GM23248 (cell line): ENCODE measurements at regions not wholly inside any gene's neighbourhood (a gene's known extent, or its start where the extent isn't known, plus 50 kb on each side); places are given as distances from the start of the nearest gene placed in this dataset.

Experiments
- DNase-seq: peaks from one replicate; pipeline ENCODE4 v3.0.0-alpha.2; 2015
- H2AFZ ChIP-seq: fragments of 200-600 bp; sonication (generic); 2 replicates; pipeline ENCODE4 v1.6.1; 2016; ENCODE audit warnings: antibody characterized with exemption
- H3F3A ChIP-seq: fragments of 200-600 bp; sonication (generic); 2 replicates; pipeline ENCODE4 v1.6.1; 2016; ENCODE audit warnings: mild to moderate bottlenecking, antibody characterized with exemption, mixed run types; ENCODE audit not compliant: insufficient read depth
- H3K27ac ChIP-seq: fragments of 200-600 bp; sonication (generic); 2 replicates; pipeline ENCODE4 v1.5.1; 2016; ENCODE audit warnings: mild to moderate bottlenecking
- H3K27me3 ChIP-seq: fragments of 200-600 bp; sonication (generic); replicated peaks from 2 replicates; pipeline ENCODE4 v1.6.1; 2016; ENCODE audit warnings: mild to moderate bottlenecking; ENCODE audit not compliant: insufficient read depth
- H3K36me3 ChIP-seq: fragments of 200-600 bp; sonication (generic); 2 replicates; pipeline ENCODE4 v1.6.1; 2016; ENCODE audit warnings: low read depth, mild to moderate bottlenecking
- H3K4me1 ChIP-seq: fragments of 200-600 bp; sonication (generic); 2 replicates; pipeline ENCODE4 v1.6.1; 2016; ENCODE audit warnings: mild to moderate bottlenecking; ENCODE audit not compliant: insufficient read depth
- H3K4me2 ChIP-seq: fragments of 200-600 bp; sonication (generic); one replicate; pipeline ENCODE4 v1.6.1; 2016; ENCODE audit warnings: mild to moderate bottlenecking; ENCODE audit not compliant: unreplicated experiment
- H3K4me3 ChIP-seq: fragments of 200-600 bp; sonication (generic); 2 replicates; pipeline ENCODE4 v1.5.1; 2016; ENCODE audit warnings: mild to moderate bottlenecking
- H3K79me2 ChIP-seq: fragments of 200-600 bp; sonication (generic); 2 replicates; pipeline ENCODE4 v1.6.1; 2016; ENCODE audit warnings: mild to moderate bottlenecking; ENCODE audit not compliant: insufficient read depth
- H3K9ac ChIP-seq: fragments of 200-600 bp; sonication (generic); 2 replicates; pipeline ENCODE4 v1.6.1; 2016; ENCODE audit warnings: mild to moderate bottlenecking
- H3K9me2 ChIP-seq: fragments of 200-600 bp; sonication (generic); 2 replicates; pipeline ENCODE4 v1.6.1; 2016; ENCODE audit warnings: mixed run types, mild to moderate bottlenecking, moderate library complexity; ENCODE audit not compliant: insufficient read depth
- H3K9me3 ChIP-seq: fragments of 200-600 bp; sonication (generic); one replicate; pipeline ENCODE4 v1.6.1; 2017; ENCODE audit warnings: low read depth
- H4K20me1 ChIP-seq: fragments of 200-600 bp; sonication (generic); 2 replicates; pipeline ENCODE4 v1.6.0; 2016; ENCODE audit not compliant: insufficient read depth
- EZH2 ChIP-seq: fragments of 200-600 bp; sonication (generic); IDR thresholded peaks from 2 replicates; pipeline ENCODE4 v1.6.1; 2018; ENCODE audit warnings: antibody characterized with exemption, mild to moderate bottlenecking; ENCODE audit not compliant: insufficient read depth, poor library complexity, severe bottlenecking
- EZH2phosphoT487 ChIP-seq: fragments of 200-600 bp; sonication (generic); IDR thresholded peaks from 2 replicates; pipeline ENCODE4 v1.6.1; 2018; ENCODE audit warnings: antibody characterized with exemption, moderate library complexity, mild to moderate bottlenecking, low read depth; ENCODE audit not compliant: insufficient read depth
- WGBS, 2 experiments: methylation state at CpG; one replicate each; pipeline ENCODE4 v1.1.6; 2015 to 2017; ENCODE audit warnings: low lambda C conversion rate in 2 of 2, low coverage in 1 of 2; ENCODE audit errors: missing lambda C conversion rate in 2 of 2; 5-methylcytosine and 5-hydroxymethylcytosine counted together
- in situ Hi-C: fragments of 300-500 bp; cut with MboI; formaldehyde crosslinking; loops from 2 replicates; pipeline ENCODE4 v1.15.0; 2020

- in situ Hi-C loops = no loop called here
- DNase-seq = no peak
Observed at GRCh38 chrX:69073241-69073640, 92.0 kb downstream of the PJA1 start.

DNA sequence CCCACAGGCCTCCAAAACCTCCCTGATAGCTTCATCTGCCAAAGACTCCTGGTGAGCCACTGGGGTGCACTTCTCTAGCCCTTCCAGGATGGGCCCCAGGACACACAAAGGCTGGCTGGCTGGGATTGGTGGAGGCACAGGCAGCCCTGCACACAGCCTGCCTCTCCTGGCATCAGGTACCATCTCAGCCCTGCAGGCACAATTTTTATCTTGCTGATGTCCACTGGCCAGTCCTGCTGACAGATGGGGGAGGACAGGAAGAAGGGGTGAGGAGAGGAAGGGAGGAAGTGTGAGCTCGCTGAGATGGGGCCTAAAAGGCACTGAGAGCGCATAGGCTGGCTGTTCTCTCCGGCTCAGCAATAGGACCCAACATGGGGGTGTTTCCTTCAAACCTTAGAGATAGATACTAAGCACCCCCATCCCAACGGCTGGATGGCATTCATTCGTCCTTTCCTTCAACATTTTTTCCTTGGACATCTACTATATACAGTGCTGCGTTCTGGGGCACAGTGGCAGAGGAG lies 92.7 kb downstream of the PJA1 start:
- WGBS, 2 experiments = 73 to 77% methylated on average over 6 of the region's 6 CpGs
- in situ Hi-C loops = no loop called here
- no peak for DNase-seq
- H2AFZ ChIP-seq = no peak overlapping the region
- no peaks in the 10 kb centered on the region for H3K27me3 ChIP-seq
- H3K27ac ChIP-seq = no peak overlapping the region
- no peak overlapping the region for H3K4me3 ChIP-seq
- H3K36me3 ChIP-seq = no peaks in the 10 kb centered on the region
- no peaks in the 10 kb centered on the region for H3K9me2 ChIP-seq
- H3K79me2 ChIP-seq = no peaks in the 10 kb centered on the region
- H3K9ac ChIP-seq = no peak overlapping the region
- H3K4me2 ChIP-seq = no peak overlapping the region
- no peak for TF ChIP-seq EZH2
- no peak for TF ChIP-seq EZH2phosphoT487
- H4K20me1 ChIP-seq = no peaks in the 10 kb centered on the region
- H3F3A ChIP-seq = no peaks in the 10 kb centered on the region
- no peaks in the 10 kb centered on the region for H3K9me3 ChIP-seq
- H3K4me1 ChIP-seq = no peaks in the 10 kb centered on the region

More at GRCh38 chrX:69073241-69073640, 92.0 kb downstream of the PJA1 start:
- H3K79me2 ChIP-seq = no peaks in the 10 kb centered on the region
- no peak overlapping the region for H2AFZ ChIP-seq
- H3K4me1 ChIP-seq = no peaks in the 10 kb centered on the region
- no peak overlapping the region for H3K4me3 ChIP-seq
- H3K9me2 ChIP-seq = no peaks in the 10 kb centered on the region
- no peak overlapping the region for H3K27ac ChIP-seq
- TF ChIP-seq EZH2phosphoT487 = no peak
- TF ChIP-seq EZH2 = no peak
- no peaks in the 10 kb centered on the region for H3K36me3 ChIP-seq
- 45 to 64% methylated on average over 4 of the region's 4 CpGs for WGBS, 2 experiments
- H3F3A ChIP-seq = no peaks in the 10 kb centered on the region
- H3K9ac ChIP-seq = no peak overlapping the region
- H3K27me3 ChIP-seq = no peaks in the 10 kb centered on the region
- no peaks in the 10 kb centered on the region for H3K9me3 ChIP-seq
- no peaks in the 10 kb centered on the region for H4K20me1 ChIP-seq
- H3K4me2 ChIP-seq = no peak overlapping the region

DNA sequence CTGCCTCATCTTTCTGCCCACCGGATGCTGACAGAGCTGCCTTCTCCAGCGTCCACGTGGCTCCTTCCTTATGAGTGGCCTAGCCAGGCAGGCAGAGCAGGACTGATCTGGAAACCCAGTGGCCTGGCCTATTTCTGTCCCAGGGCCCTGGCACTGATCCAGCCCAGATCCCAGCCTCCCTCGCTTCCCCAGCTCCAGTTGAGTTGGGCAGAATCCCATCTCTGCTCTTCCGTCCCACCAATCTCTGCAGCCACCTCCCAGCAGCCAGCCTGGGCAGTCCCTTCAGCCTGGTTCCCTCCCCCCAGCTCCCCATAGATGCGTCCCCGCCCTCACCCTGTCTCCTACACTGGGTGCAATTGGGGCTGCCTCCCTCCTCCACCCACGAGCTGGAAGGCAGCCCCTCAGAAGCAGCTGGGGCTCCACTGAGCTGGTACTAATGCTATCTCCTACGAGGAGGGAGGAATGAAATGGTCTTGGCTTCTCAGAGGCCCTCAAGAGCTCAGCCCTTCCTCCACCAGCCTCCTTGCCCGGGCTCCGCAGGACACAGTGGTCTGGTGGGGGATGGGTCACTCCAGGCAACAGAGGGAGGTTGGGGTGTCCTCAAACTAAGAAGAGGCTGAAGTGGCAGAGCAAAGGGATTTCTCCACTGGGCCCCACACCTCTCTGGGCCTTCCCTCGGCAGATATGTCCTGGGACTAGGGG lies 94.2 kb downstream of the PJA1 start:
- Histone ChIP-seq H3K4me3 (no peak overlapping the region), H3K4me1 (no peaks in the 10 kb centered on the region), H3K9me2 (no peaks in the 10 kb centered on the region), H3K9me3 (no peaks in the 10 kb centered on the region), H3F3A (no peaks in the 10 kb centered on the region), H4K20me1 (no peaks in the 10 kb centered on the region), H3K27ac (no peak overlapping the region), H3K79me2 (no peaks in the 10 kb centered on the region), H2AFZ (no peak overlapping the region), H3K9ac (no peak overlapping the region), H3K36me3 (no peaks in the 10 kb centered on the region), H3K27me3 (no peaks in the 10 kb centered on the region), H3K4me2 (no peak overlapping the region)
- no peak for TF ChIP-seq EZH2
- no peak for TF ChIP-seq EZH2phosphoT487
- peak; percentile 25 for DNase-seq
- in situ Hi-C loops = no loop called here
- 38 to 46% methylated on average over 6 to 8 of the region's 12 CpGs for WGBS, 2 experiments

- no peaks in the 10 kb centered on the region for H3K36me3 ChIP-seq
- H3K9ac ChIP-seq = no peak overlapping the region
- H4K20me1 ChIP-seq = no peaks in the 10 kb centered on the region
- no peak overlapping the region for H2AFZ ChIP-seq
- H3K27me3 ChIP-seq = no peaks in the 10 kb centered on the region
- no peak overlapping the region for H3K27ac ChIP-seq
- H3K4me3 ChIP-seq = no peak overlapping the region
- no peak for TF ChIP-seq EZH2
- no peak for TF ChIP-seq EZH2phosphoT487
- no peaks in the 10 kb centered on the region for H3K9me2 ChIP-seq
- no peaks in the 10 kb centered on the region for H3F3A ChIP-seq
- H3K4me2 ChIP-seq = no peak overlapping the region
- no peaks in the 10 kb centered on the region for H3K4me1 ChIP-seq
- H3K79me2 ChIP-seq = no peaks in the 10 kb centered on the region
- in situ Hi-C loops = no loop called here
- no peaks in the 10 kb centered on the region for H3K9me3 ChIP-seq
- WGBS, 2 experiments = 93 to 94% methylated on average over 3 of the region's 3 CpGs
- no peak for DNase-seq
Observed at GRCh38 chrX:69069876-69070275, 95.4 kb downstream of the PJA1 start.

- Histone ChIP-seq H3K27me3 (no peaks in the 10 kb centered on the region), H3K9ac (no peak overlapping the region), H3K4me3 (no peak overlapping the region), H3K9me3 (no peaks in the 10 kb centered on the region), H3K4me2 (no peak overlapping the region), H3K36me3 (no peaks in the 10 kb centered on the region), H3F3A (no peaks in the 10 kb centered on the region), H3K79me2 (no peaks in the 10 kb centered on the region), H3K27ac (no peak overlapping the region), H4K20me1 (no peaks in the 10 kb centered on the region), H2AFZ (no peak overlapping the region), H3K9me2 (no peaks in the 10 kb centered on the region), H3K4me1 (no peaks in the 10 kb centered on the region)
- TF ChIP-seq EZH2 = no peak
- TF ChIP-seq EZH2phosphoT487 = no peak
- no peak for DNase-seq
- in situ Hi-C loops = no loop called here
- WGBS, 2 experiments = 85 to 89% methylated on average over 3 to 4 of the region's 4 CpGs
Observed at GRCh38 chrX:69069086-69069445, 96.2 kb downstream of the PJA1 start.
